A549 (cell line): ENCODE measurements at regions not wholly inside any gene's neighbourhood (a gene's known extent, or its start where the extent isn't known, plus 50 kb on each side); places are given as distances from the start of the nearest gene placed in this dataset.

Experiments used
- ATAC-seq, 2 experiments: fragments of 200-7000 bp in 1 of 2; fragments of >200 bp in 1 of 2; cut with Nextera tagmentation in 1 of 2; cut with Tn5 transposase in 1 of 2; 3 replicates each; pipeline versions ENCODE4 v1.8.0 to v1.9.1; 2018 to 2020; ENCODE audit warnings: mild to moderate bottlenecking in 1 of 2, moderate library complexity in 1 of 2
- CTCF ChIA-PET: fragments of 300-600 bp; sonication (Branson Sonifier 250); formaldehyde crosslinking; extraction: SDS; loops from one replicate; lab custom pipeline; 2021; ENCODE audit warnings: antibody characterized with exemption, inconsistent platforms; lab: Yijun Ruan, JAX
- POLR2A ChIA-PET: fragments of 350-600 bp; formaldehyde crosslinking; extraction: SDS; loops from one replicate; lab custom pipeline; 2021; ENCODE audit warnings: antibody characterized with exemption, inconsistent platforms; lab: Yijun Ruan, JAX
- DNase-seq, 2 experiments: peaks; one replicate each; pipeline versions ENCODE4 v3.0.0 to v3.0.0-alpha.2; 2011 to 2016; ENCODE audit warnings: low read depth in 1 of 2, low spot score in 1 of 2
- FAIRE-seq: peaks from 2 replicates; lab custom pipeline; 2011; peaks lifted over from hg19 to GRCh38; lab: Jason Lieb, UNC
- H3K27ac ChIP-seq, 2 experiments: fragments of >200 bp; sonication (Bioruptor Twin); formaldehyde crosslinking; 3 replicates each; pipeline ENCODE4 v1.5.1; 2016 to 2017
- H3K4me1 ChIP-seq: fragments of >200 bp; sonication (Bioruptor Twin); formaldehyde crosslinking; 3 replicates; pipeline ENCODE4 v1.6.1; 2016
- H3K4me2 ChIP-seq: fragments of >200 bp; sonication (Bioruptor Twin); formaldehyde crosslinking; 3 replicates; pipeline ENCODE4 v1.6.1; 2016
- H3K4me3 ChIP-seq: fragments of >200 bp; sonication (Bioruptor Twin); formaldehyde crosslinking; 3 replicates; pipeline ENCODE4 v1.5.1; 2016
- H3K9me3 ChIP-seq: fragments of >200 bp; sonication (Bioruptor Twin); formaldehyde crosslinking; 3 replicates; pipeline ENCODE4 v1.6.1; 2016
- ATOH8 ChIP-seq: fragments of 250-450 bp; sonication (Bioruptor Pico); IDR thresholded peaks from 2 replicates; pipeline ENCODE4 v1.5.0; 2020; ENCODE audit warnings: low read depth, mild to moderate bottlenecking, moderate library complexity
- BHLHE40 ChIP-seq: IDR thresholded peaks from 2 replicates; pipeline ENCODE4 v1.6.1; 2012; ENCODE audit warnings: low read depth, low read length, inconsistent platforms
- CBX2 ChIP-seq: fragments of 200-600 bp; sonication (generic); IDR thresholded peaks from 2 replicates; pipeline ENCODE4 v1.6.1; 2016; ENCODE audit warnings: low read depth, mild to moderate bottlenecking, borderline replicate concordance
- CBX8 ChIP-seq: fragments of 200-600 bp; sonication (generic); IDR thresholded peaks from 2 replicates; pipeline ENCODE4 v1.6.1; 2016
- CEBPB ChIP-seq, 2 experiments: fragments of >200 bp in 1 of 2; sonication (Bioruptor Twin) in 1 of 2; formaldehyde crosslinking in 1 of 2; IDR thresholded peaks; 2 replicates each; pipeline ENCODE4 v1.6.1; 2012 to 2016
- CHD2 ChIP-seq: fragments of 150-350 bp; IDR thresholded peaks from 2 replicates; pipeline ENCODE4 v1.6.1; 2014; ENCODE audit warnings: low read length; ENCODE audit not compliant: partially characterized antibody
- CHD4 ChIP-seq: fragments of 200-600 bp; sonication (generic); IDR thresholded peaks from 2 replicates; pipeline ENCODE4 v1.6.1; 2016; ENCODE audit warnings: antibody characterized with exemption, mild to moderate bottlenecking, borderline replicate concordance
- EHF ChIP-seq: fragments of 250-450 bp; sonication (Bioruptor Pico); IDR thresholded peaks from 2 replicates; pipeline ENCODE4 v1.5.0; 2020; ENCODE audit warnings: mild to moderate bottlenecking
- FOSB ChIP-seq: fragments of 250-450 bp; sonication (Bioruptor Pico); IDR thresholded peaks from 2 replicates; pipeline ENCODE4 v1.5.0; 2020; ENCODE audit warnings: mild to moderate bottlenecking, moderate library complexity
- FOSL2 ChIP-seq, 2 experiments: fragments of 450-650 bp in 1 of 2; fragments of >200 bp in 1 of 2; sonication (Bioruptor Twin) in 1 of 2; formaldehyde crosslinking; IDR thresholded peaks; 2 replicates each; pipeline versions ENCODE4 v1.5.0 to v1.6.1; 2016 to 2020; ENCODE audit warnings: mild to moderate bottlenecking in 1 of 2, moderate library complexity in 1 of 2
- FOXS1 ChIP-seq: fragments of 250-450 bp; sonication (Bioruptor Pico); IDR thresholded peaks from 2 replicates; pipeline ENCODE4 v1.5.0; 2020; ENCODE audit warnings: mild to moderate bottlenecking, moderate library complexity
- GATA3 ChIP-seq: IDR thresholded peaks from 2 replicates; pipeline ENCODE4 v1.6.1; 2012; ENCODE audit warnings: borderline replicate concordance
- HES2 ChIP-seq: fragments of >200 bp; sonication (Bioruptor Twin); formaldehyde crosslinking; IDR thresholded peaks from 2 replicates; pipeline ENCODE4 v1.6.1; 2016
- HEYL ChIP-seq: fragments of 250-450 bp; sonication (Bioruptor Pico); IDR thresholded peaks from 2 replicates; pipeline ENCODE4 v1.8.0; 2021; ENCODE audit warnings: mild to moderate bottlenecking, moderate library complexity
- HOXB13 ChIP-seq: fragments of 250-450 bp; sonication (Bioruptor Pico); IDR thresholded peaks from 2 replicates; pipeline ENCODE4 v1.5.0; 2020; ENCODE audit warnings: low read depth, mild to moderate bottlenecking, moderate library complexity
- JUNB ChIP-seq: fragments of >200 bp; sonication (Bioruptor Twin); formaldehyde crosslinking; IDR thresholded peaks from 2 replicates; pipeline ENCODE4 v1.6.1; 2016
- KDM1A ChIP-seq: fragments of 200-600 bp; sonication (generic); IDR thresholded peaks from 2 replicates; pipeline ENCODE4 v1.6.1; 2016; ENCODE audit warnings: low read depth, mild to moderate bottlenecking
- MAX ChIP-seq: IDR thresholded peaks from 2 replicates; pipeline ENCODE4 v1.6.1; 2012
- MAZ ChIP-seq: fragments of 150-350 bp; IDR thresholded peaks from 2 replicates; pipeline ENCODE4 v1.6.1; 2014; ENCODE audit warnings: antibody characterized with exemption, low read depth, low read length, borderline replicate concordance
- MYC ChIP-seq: IDR thresholded peaks from 2 replicates; pipeline ENCODE4 v1.6.1; 2012; ENCODE audit warnings: mild to moderate bottlenecking, inconsistent platforms, low read length, improper control_type of control experiment, borderline replicate concordance
- NR3C1 ChIP-seq: fragments of >200 bp; sonication (Bioruptor Twin); formaldehyde crosslinking; IDR thresholded peaks from 3 replicates; pipeline ENCODE4 v1.6.1; 2017
- RARB ChIP-seq: fragments of 250-450 bp; sonication (Bioruptor Pico); IDR thresholded peaks from 2 replicates; pipeline ENCODE4 v1.8.0; 2021; ENCODE audit warnings: mild to moderate bottlenecking, moderate library complexity
- RCOR1 ChIP-seq: fragments of 150-350 bp; IDR thresholded peaks from 2 replicates; pipeline ENCODE4 v1.6.1; 2014; ENCODE audit warnings: antibody characterized with exemption, low read length, low read depth
- RFX5 ChIP-seq: fragments of 450-650 bp; IDR thresholded peaks from 2 replicates; pipeline ENCODE4 v1.7.1; 2014; ENCODE audit warnings: antibody characterized with exemption, mild to moderate bottlenecking, moderate library complexity
- TFCP2L1 ChIP-seq: fragments of 250-450 bp; sonication (Bioruptor Pico); IDR thresholded peaks from 2 replicates; pipeline ENCODE4 v1.5.0; 2021; ENCODE audit warnings: mild to moderate bottlenecking
- USF2 ChIP-seq: fragments of 450-650 bp; IDR thresholded peaks from 2 replicates; pipeline ENCODE4 v1.6.1; 2014; ENCODE audit warnings: antibody characterized with exemption
- WGBS: methylation state at CpG from one replicate; pipeline ENCODE4 v1.1.6; 2017; ENCODE audit errors: missing lambda C conversion rate; 5-methylcytosine and 5-hydroxymethylcytosine counted together
- TF ChIP-seq, protein P1 (sequence below): IDR thresholded peaks from 2 replicates; pipeline ENCODE4 v1.6.1; 2012
- TF ChIP-seq, protein P2 (sequence below): IDR thresholded peaks from 2 replicates; pipeline ENCODE4 v1.6.1; 2012; ENCODE audit warnings: low read depth, borderline replicate concordance
- TF ChIP-seq, protein P3 (sequence below): fragments of >200 bp; sonication (Bioruptor Twin); formaldehyde crosslinking; IDR thresholded peaks from 3 replicates; pipeline ENCODE4 v1.5.1; 2016

- Histone ChIP-seq H3K27ac (no peak overlapping the region), H3K4me2 (no peak overlapping the region), H3K9me3 (no peaks in the 10 kb centered on the region), H3K4me3 (no peak overlapping the region), H3K4me1 (no peaks in the 10 kb centered on the region)
- DNase-seq, result no peak
- TF ChIP-seq BHLHE40 (no peak), USF2 (no peak), RARB (no peak), HOXB13 (no peak), HES2 (no peak), FOSL2 (IDR thresholded peaks at IDR 0.05) (no peak), FOSL2 (CRISPR knock-in tag; IDR thresholded peaks at IDR 0.05) (no peak), RCOR1 (no peak), EHF (CRISPR knock-in tag) (no peak), MAX (no peak), CBX2 (no peak), ATOH8 (CRISPR knock-in tag) (no peak), NR3C1 (no peak), TFCP2L1 (CRISPR knock-in tag) (no peak)
- TF ChIP-seq, protein P1, sequence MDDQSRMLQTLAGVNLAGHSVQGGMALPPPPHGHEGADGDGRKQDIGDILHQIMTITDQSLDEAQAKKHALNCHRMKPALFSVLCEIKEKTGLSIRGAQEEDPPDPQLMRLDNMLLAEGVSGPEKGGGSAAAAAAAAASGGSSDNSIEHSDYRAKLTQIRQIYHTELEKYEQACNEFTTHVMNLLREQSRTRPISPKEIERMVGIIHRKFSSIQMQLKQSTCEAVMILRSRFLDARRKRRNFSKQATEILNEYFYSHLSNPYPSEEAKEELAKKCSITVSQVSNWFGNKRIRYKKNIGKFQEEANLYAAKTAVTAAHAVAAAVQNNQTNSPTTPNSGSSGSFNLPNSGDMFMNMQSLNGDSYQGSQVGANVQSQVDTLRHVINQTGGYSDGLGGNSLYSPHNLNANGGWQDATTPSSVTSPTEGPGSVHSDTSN, result no peak
- TF ChIP-seq, protein P2, sequence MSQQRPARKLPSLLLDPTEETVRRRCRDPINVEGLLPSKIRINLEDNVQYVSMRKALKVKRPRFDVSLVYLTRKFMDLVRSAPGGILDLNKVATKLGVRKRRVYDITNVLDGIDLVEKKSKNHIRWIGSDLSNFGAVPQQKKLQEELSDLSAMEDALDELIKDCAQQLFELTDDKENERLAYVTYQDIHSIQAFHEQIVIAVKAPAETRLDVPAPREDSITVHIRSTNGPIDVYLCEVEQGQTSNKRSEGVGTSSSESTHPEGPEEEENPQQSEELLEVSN, result no peak
- TF ChIP-seq, protein P3, sequence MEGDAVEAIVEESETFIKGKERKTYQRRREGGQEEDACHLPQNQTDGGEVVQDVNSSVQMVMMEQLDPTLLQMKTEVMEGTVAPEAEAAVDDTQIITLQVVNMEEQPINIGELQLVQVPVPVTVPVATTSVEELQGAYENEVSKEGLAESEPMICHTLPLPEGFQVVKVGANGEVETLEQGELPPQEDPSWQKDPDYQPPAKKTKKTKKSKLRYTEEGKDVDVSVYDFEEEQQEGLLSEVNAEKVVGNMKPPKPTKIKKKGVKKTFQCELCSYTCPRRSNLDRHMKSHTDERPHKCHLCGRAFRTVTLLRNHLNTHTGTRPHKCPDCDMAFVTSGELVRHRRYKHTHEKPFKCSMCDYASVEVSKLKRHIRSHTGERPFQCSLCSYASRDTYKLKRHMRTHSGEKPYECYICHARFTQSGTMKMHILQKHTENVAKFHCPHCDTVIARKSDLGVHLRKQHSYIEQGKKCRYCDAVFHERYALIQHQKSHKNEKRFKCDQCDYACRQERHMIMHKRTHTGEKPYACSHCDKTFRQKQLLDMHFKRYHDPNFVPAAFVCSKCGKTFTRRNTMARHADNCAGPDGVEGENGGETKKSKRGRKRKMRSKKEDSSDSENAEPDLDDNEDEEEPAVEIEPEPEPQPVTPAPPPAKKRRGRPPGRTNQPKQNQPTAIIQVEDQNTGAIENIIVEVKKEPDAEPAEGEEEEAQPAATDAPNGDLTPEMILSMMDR, result no peak
- ChIA-PET CTCF (interaction anchor here (1.0 kb wide), 1 partner anchor 10 kb away, joined by 3 read pairs; no protein-coding TSS in a partner anchor), POLR2A (no interaction called here)
- ATAC-seq, result no peak
- WGBS, result 27% methylated on average over 2 of the region's 3 CpGs
- FAIRE-seq, result no peak
Measured at GRCh38 chr5:2475902-2476301, 275.6 kb downstream of the IRX2 start.

DNA sequence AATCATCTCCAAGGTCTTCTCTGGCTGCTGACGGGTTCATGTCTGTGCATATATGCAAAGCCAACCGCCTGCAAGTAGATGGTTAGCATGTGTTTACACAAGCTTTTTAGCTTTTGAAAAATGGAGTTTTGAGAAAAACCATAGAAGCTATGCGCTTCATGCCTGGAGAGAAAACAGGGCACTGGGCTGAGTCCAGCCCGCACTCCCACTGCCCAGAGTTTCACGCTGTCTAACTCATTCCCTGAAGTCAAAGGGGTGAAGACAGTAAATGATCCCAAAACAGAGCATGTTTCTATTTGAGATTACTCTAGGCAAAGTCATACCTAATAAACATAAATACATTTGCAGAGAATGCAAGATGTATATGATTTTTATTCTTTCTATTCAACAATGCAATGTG, 278.8 kb downstream of the IRX2 start:
- Histone ChIP-seq H3K9me3 (no peaks in the 10 kb centered on the region), H3K4me1 (no peaks in the 10 kb centered on the region), H3K27ac (no peak overlapping the region), H3K4me3 (no peak overlapping the region), H3K4me2 (no peak overlapping the region)
- TF ChIP-seq RARB (no peak), MAZ (no peak), HOXB13 (no peak), HEYL (CRISPR knock-in tag) (no peak), CHD2 (no peak), USF2 (no peak), CBX8 (no peak), FOXS1 (CRISPR knock-in tag) (no peak), MYC (no peak), JUNB (no peak), FOSB (CRISPR knock-in tag) (no peak), RFX5 (no peak), CHD4 (no peak), CEBPB (IDR thresholded peaks at IDR 0.05) (no peak), CBX2 (no peak), MAX (no peak), KDM1A (no peak), GATA3 (no peak)
- CTCF ChIA-PET, result no interaction called here
- FAIRE-seq (no peak), DNase-seq (no peak), ATAC-seq (no peak)
- 33% methylated on average over 5 of the region's 5 CpGs for WGBS
- POLR2A ChIA-PET, result no interaction called here
